ENCODE measurements at regions not wholly inside any gene's neighbourhood (a gene's known extent, or its start where the extent isn't known, plus 50 kb on each side); places are given as distances from the start of the nearest gene placed in this dataset.
"Not testable (repeated sequence)": the region's sequence is repeated elsewhere in the genome, so short reads cannot be mapped to it uniquely, and the experiment has no call there.

DNA sequence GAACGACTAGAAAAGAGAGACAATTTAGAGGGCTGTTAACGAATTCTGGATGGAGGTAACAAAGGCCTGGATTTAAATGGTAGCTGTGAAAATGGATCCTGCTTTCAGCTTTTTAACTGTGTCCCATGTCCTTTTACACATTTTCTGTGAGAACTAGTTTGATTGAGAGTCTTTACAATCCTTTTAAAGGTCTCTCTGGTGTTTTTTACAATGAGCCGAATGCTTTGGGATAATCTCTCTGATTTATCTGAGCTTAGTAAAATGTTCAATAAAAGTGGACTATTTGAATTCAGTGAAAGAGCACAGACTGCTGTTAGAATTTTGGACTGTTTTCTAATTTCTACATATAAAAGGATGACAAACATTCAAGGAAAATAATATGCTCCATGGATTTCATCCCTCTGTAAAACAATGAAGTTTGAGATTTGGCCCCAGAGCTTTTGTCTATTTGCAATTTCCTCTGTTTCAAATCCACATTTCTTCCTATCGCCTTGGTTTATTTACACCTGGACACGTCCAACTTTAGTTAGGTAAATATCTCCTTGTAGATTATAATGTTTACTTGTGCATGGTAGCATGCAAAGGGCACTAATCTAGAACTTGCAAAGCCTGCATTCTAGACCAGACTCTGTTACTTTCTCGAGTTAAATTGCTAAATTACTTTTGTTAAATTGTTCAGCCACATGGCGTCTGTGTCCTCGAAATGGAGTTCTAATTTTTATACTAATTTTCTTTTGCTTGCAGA lies 871.0 kb upstream of the CITED2 start:
- ATAC-seq: no peak
- intact Hi-C loops (cut with DNase I): no loop called here
- DNase-seq (ENCODE audit: missing footprints): no peak

DNA sequence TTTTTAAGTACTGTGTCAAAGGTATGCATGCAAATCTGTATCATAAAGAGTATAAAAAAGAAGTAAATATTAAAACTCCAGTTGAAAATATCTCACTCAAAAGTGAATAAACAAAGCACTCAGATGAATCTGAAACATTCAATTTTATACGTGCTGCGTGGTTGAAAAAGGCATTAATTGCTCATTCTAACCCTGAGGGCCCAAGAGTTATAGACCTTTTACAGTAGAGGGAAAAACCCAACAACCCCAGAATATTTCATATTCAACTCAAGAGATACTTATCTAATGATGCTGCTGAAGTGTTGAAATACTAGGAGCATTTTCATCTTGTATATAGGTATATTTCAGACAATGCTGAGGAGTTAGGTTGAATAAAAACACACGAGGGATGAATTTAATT lies 862.8 kb upstream of the CITED2 start:
- no peak for ATAC-seq
- no peak for DNase-seq (ENCODE audit: missing footprints)
- intact Hi-C loops (cut with DNase I): no loop called here

DNA sequence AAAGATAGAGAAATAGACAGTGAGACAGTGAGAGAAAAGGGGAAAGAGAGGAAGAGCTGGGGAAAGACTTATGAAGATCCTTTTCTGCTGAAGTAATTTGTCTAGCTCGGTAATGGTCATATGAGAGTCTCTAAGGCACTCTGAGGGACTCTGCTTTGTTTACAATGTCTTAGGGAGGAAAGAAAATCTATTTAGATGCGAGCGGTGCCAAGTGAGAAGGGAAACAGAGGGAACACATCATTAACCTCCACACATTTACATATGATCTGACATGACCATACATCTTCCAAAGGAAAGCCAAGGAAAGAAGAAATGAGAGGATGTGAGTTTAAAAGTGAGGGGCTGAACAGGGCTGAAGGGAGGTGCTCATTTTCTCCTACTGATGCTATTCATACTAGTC lies 862.3 kb upstream of the CITED2 start:
- no peak for ATAC-seq
- intact Hi-C loops (cut with DNase I): no loop called here
- DNase-seq (ENCODE audit: missing footprints): no peak

DNA sequence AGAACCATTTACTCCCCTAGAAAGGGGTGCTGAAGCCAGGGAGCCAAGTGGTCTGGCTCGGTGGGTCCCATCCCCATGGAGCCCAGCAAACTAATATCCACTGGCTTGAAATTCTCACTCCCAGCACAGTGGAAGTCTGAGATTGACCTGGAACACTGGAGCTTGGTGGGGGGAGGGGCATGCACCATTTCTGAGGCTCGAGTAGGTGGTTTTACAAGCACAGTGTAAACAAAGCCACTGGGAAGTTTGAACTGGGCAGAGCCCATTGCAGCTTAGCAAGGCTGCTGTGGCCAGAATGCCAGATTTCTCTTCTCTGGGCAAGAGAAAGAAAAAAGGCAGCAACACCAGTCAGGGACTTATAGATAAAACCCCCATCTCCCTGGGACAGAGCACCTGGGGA lies 855.8 kb upstream of the CITED2 start:
- DNase-seq (ENCODE audit: missing footprints) (no peak), ATAC-seq (no peak)
- intact Hi-C loops (cut with DNase I): no loop called here

DNA sequence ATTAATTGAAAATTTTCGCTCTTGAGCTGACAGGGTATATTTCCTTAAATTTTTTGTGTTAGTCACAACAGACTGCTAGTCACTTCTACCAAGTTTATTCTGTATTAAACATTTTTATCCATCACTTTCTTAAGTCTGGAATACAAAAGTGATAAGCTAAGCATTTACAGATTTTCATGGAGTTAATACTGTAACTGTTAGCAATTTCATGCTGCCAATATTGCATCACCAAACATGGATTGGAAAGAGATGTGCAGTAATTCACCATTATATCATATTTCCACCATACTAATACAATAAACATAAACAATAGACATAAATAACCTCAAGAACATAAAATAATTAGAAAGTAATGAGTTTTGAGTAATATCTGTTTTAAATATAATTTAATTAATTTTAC lies 854.0 kb upstream of the CITED2 start:
- intact Hi-C loops (cut with DNase I): no loop called here
- DNase-seq (ENCODE audit: missing footprints) (no peak), ATAC-seq (no peak)

DNA sequence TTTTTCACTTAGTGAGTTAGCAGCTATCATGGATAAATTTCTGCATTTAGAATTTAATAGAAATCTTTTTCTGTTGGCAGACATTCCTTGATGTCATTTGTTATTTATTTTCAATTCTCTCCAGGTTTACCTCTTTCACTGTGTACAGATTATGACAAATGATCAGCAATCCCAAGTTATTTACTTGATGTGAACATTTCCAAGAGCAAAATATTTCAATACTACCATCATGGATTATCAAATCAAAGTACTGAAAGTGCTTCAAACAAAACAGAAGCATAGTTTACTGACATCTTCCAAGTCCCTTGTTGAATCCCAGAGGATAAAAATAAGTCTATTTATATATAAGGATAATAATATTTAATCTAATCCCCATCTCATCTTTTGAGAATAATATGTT lies 852.2 kb upstream of the CITED2 start:
- ATAC-seq (no peak), DNase-seq (ENCODE audit: missing footprints) (no peak)
- intact Hi-C loops (cut with DNase I): no loop called here

DNA sequence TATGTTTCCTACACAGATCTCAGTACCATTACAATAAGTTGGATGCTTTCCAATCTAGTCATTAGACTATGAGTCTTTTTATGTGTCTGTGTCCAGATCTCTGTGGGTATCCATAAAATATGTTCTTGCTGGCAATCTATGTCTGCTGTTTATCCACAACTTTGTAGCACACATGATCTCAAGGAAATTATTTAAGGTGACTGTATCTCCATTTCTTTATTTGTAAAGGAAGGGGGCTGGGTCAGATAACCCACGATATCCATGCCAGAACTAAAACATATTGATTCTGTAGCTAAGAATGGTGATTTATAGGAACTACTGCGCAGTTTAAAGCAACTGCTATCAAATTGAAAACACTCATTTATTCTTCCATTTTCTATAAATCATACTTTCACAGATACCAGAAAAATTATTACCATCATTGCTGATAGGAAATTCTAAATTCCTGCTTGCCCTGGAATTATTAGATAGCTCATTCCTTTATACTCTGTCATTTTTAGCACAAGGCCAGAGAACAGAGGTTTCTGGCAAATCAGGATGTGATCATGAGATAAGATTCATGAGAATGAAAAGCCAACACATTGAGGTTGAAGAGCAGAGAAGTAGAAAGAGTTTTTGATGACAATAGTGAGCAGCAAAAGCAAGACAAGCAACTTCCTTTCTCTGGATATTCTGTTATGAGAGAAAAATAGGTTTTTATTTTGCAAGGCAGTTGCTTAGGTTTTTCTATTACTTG lies 851.4 kb upstream of the CITED2 start:
- ATAC-seq (no peak), DNase-seq (ENCODE audit: missing footprints) (no peak)
- intact Hi-C loops (cut with DNase I): no loop called here

DNA sequence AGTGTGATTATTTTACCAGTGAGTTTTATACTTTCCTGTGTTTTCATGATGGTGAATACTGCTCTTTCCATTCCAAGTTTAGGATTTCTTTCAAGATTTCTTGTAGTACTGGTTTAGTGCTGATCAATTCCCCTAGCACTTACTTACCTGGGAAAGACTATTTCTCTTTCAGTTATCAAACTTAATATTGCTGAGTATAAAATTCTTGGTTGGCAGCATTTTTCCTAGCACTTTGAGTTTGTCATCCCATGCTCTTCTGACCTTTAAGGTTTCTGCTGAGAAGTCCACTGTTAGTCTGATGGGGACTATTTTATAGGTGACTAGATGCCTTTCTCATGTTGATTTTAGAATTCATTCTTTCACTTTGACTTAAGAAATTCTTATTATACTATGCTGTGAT lies 842.8 kb upstream of the CITED2 start:
- ATAC-seq: no peak
- no peak for DNase-seq (ENCODE audit: missing footprints)
- intact Hi-C loops (cut with DNase I): no loop called here

DNA sequence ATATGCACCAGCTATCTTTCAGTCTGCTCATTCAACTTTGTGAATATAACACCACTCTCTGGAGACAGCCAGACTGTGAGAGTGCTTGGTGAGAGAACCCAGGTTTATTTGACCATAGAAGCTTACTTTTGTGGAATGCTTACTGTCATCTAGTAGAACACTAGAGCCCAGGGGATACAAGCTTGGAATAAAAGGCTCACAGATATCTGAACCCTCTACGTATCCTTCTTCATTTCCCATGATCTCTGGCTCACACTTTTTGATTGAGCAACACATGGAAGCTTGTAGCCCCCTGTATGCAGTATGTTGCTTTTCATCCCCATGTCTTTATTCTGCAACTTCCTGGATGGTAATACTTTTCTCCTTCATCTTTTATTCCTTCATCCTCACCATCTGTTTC lies 835.3 kb upstream of the CITED2 start:
- ATAC-seq: no peak

DNA sequence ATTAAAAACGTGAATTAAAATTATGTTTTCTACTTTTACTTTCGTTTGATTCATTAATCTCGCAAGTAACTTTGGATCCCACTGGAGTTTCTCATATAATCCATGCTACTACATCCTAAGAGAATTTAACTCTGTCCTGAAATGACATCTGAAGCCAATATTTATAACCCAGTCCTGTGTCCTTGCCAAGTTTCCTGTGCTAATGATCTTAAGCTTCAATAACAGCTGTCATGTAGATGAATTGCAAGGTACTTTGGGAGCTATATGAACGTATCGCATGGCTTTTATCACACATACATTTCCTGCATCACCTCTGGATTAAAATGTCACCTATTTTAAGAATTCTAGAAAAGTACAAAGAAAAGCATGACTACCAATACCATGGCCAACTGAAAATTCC lies 833.8 kb upstream of the CITED2 start:
- no peak for ATAC-seq
- intact Hi-C loops (cut with DNase I): loop anchor here (10.0 kb wide), 1 partner anchor 833 kb away; the partner anchor contains the start of gene CITED2
- DNase-seq (ENCODE audit: missing footprints): no peak

More for the DNA sequence above, 835.3 kb upstream of the CITED2 start:
- no peak for DNase-seq (ENCODE audit: missing footprints)
- intact Hi-C loops (cut with DNase I): loop anchor here (10.0 kb wide), 1 partner anchor 835 kb away; the partner anchor contains the start of gene CITED2

DNA sequence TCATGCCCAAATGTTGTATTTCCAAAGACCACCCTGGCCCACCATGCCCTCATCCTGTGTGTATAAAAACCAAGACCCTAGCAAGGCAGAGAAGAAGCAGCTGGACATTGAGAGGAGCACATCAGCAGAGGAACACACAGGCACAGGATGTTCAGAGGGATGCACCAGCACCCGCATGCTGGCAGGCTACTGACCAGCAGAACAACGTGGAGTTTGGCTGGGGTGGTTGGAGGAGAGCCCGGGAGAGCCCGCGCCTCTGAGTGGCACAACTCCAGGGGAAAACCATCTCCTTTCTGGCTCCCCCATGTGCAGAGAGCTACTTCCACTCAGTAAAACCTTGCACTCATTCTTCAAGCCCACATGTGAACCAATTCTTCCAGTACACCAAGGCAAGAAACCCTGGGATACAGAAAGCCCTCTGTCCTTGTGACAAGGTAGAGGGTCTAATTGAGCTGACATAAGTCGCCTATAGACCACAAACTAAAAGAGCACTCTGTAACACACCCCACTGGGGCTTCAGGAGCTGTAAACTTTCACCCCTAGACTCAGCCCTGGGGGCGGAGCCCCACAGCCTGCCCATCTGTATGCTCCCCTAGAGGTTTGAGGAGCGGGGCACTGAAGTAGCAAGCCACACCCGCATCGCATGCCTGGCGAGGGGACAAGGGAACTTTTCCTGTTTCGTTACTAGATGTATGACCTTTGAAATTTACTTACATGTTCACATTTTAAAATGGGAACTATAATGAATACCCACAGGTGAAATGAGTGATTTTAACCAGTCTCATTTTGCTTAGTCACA lies 831.5 kb upstream of the CITED2 start:
- intact Hi-C loops (cut with DNase I): loop anchor here (10.0 kb wide), 1 partner anchor 831 kb away; the partner anchor contains the start of gene CITED2
- peak; percentile 57 for DNase-seq (ENCODE audit: missing footprints)
- ATAC-seq: no peak

DNA sequence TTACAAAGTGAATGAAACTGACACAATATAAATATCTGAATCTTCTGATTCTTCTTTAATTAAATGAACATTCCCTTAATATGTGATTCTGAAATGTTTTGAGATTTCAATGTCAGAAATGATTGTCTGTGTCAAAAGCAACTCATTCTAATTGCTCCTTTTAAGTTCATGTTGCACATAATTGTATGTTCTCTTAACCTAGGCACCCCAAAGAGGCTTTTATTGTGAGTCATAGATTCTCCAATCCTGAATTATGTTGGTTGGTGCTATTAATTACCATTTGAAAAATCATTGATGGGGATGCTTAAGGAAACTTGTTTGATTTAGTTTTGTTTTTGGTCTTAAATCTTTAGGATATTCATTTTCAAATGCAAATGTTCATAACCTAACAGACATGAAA lies 829.7 kb upstream of the CITED2 start:
- intact Hi-C loops (cut with DNase I): loop anchor here (10.0 kb wide), 1 partner anchor 829 kb away; the partner anchor contains the start of gene CITED2
- no peak for DNase-seq (ENCODE audit: missing footprints)
- ATAC-seq: no peak

DNA sequence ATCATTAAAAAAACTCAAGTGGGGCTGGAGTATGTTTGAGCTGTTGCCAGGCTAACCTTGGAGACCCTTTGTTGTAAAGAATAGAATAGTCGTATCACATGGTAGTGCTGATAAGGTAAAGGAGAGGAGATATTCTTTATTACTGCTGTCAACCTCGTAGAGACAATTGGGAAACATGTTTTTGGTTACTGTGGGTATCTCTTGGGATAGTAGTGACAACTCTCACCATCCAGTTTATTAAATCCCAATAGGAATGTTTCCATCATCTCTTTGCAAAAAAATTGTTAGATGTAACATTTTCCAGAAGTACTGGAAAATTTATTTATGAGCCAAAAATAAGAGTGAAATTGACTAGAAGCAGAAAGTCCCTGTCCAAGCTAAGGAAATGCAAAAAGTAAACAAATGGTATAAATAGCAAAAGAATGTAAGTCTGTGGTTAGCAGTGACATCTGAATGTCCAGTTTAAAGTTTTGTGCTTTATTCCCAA lies 829.3 kb upstream of the CITED2 start:
- DNase-seq (ENCODE audit: missing footprints) (no peak), ATAC-seq (no peak)
- intact Hi-C loops (cut with DNase I): loop anchor here (10.0 kb wide), 1 partner anchor 829 kb away; the partner anchor contains the start of gene CITED2

DNA sequence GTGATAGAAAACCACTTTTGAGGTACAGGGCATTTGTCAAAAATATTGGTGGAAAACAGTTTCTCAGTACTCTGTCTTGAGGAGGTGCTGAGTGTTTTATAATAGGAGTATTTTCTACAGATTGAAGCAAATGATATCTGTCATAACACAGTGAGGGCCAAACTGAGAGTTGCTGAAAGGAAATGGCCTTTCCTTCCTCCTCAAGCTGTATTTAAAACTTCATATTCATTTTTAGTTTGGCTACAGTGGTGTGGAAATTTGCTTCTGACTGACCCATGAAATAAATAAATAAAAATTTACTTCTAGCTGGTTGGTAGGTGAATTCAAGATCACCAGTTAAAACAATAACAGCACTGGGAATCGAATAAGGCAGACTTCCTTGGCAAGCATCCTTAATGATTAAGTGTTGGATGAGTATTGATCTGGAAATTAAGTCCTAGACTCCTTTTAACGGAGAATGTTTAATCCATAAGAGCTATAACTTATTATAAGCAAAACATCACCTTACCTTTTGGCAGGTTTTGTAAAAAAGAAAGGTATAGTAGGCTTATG lies 828.6 kb upstream of the CITED2 start:
- ATAC-seq (no peak), DNase-seq (ENCODE audit: missing footprints) (no peak)
- intact Hi-C loops (cut with DNase I): loop anchor here (10.0 kb wide), 1 partner anchor 828 kb away; the partner anchor contains the start of gene CITED2

DNA sequence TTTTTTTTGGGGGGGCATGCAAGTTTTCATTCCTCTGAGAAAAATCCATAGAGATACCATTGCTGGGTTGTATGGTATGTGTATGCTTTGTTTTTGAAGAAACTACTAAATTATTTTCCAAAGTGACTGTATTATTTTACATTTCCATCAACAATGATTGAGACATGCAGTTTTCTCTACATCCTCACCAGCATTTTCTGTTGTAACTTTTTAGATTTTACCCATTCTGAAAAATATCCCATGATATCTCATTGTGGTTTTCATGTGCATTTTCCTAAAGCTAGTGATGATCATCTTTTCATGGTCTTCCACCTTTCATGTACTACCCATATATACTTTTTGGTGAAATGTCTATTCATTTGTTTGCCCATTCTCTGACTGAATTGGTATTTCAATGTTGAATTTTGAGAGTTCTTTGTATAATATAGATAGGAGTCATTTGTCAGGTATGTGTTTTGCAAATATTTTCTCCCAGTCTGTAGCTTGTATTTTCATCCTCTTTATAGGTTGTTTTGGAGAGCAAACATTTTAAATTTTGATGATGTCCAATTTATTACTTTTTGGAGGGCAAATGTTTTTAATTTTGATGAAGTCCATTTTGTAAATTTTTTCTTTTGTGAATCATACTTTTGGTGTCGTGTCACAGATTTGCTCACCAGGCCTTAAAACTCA lies 827.5 kb upstream of the CITED2 start:
- intact Hi-C loops (cut with DNase I): loop anchor here (10.0 kb wide), 1 partner anchor 827 kb away; the partner anchor contains the start of gene CITED2
- DNase-seq (ENCODE audit: missing footprints) (no peak), ATAC-seq (no peak)

DNA sequence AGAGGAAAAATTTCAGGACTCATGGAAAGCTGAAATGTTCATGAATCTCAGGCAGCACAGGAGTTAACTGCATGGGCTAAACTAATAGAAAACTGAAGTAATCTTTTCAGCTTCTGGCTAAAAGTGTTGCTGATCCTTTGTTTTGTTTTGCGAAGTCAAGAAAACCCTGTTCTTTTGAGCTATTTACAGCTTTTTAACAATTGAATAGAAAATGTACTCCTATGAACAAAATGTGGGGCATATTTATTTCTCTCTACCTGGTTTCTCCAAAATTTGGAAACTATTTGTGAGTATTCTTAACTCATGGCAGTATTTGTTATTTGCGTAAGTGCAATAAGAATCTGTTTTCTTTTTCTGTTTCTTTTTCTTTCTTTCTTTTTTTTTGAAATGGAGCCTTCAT lies 818.8 kb upstream of the CITED2 start:
- DNase-seq (ENCODE audit: missing footprints) (no peak), ATAC-seq (no peak)
- intact Hi-C loops (cut with DNase I): no loop called here

DNA sequence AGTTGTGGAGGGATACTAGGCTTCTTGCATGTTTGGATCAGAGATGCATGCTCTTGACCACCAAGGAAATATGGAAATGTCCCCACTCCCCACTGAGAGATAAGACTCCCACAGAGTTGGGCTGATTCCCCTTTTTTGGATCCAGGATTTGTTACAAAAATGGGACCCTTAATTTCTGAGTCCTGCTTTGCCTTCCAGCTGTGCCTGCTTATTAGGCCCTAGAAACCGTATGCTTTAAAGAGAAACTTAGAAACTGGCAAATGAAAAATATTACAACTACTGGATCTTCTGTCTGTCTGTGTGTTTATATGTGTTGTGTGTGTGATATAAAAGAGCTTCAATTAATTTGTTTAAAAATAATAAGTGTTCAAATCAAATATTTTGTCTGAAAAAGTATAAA lies 817.6 kb upstream of the CITED2 start:
- intact Hi-C loops (cut with DNase I): no loop called here
- DNase-seq (ENCODE audit: missing footprints) (no peak), ATAC-seq (no peak)

DNA sequence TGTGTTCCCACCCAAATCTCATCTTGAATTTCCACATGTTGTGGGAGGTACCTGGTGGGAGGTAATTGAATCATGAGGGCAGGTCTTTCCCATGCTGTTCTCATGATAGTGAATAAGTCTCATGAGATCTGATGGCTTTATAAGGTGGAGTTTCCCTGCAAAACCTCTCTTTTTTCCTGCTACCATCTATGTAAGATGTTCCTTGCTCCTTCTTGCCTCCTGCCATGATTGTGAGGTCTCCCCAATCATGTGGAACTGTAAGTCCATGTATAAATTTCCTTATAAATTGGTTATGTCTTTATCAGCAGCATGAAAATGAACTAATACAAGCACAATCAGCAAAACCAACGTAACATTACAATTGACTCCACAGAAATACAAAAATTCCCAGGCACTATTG lies 814.8 kb upstream of the CITED2 start:
- intact Hi-C loops (cut with DNase I); ATAC-seq; DNase-seq (ENCODE audit: missing footprints): not testable (repeated sequence)
